Ishikawa (cell line): ENCODE measurements at regions not wholly inside any gene's neighbourhood (a gene's known extent, or its start where the extent isn't known, plus 50 kb on each side); places are given as distances from the start of the nearest gene placed in this dataset.

ENCODE experiments used
- CEBPB ChIP-seq: IDR thresholded peaks from 2 replicates; pipeline ENCODE4 v1.6.1; 2012
- EGR1 ChIP-seq: IDR thresholded peaks from 2 replicates; pipeline ENCODE4 v1.6.1; 2012
- EP300 ChIP-seq: IDR thresholded peaks from 2 replicates; pipeline ENCODE4 v1.6.1; 2012; ENCODE audit warnings: borderline replicate concordance
- FOXM1 ChIP-seq: IDR thresholded peaks from 2 replicates; pipeline ENCODE4 v1.6.1; 2012; ENCODE audit warnings: low read depth, borderline replicate concordance
- NFIC ChIP-seq: IDR thresholded peaks from 2 replicates; pipeline ENCODE4 v1.6.1; 2012
- RAD21 ChIP-seq: IDR thresholded peaks from 2 replicates; pipeline ENCODE4 v1.6.1; 2012; ENCODE audit warnings: low read depth
- TAF1 ChIP-seq: IDR thresholded peaks from 2 replicates; pipeline ENCODE4 v1.6.1; 2012; ENCODE audit warnings: low read depth, mild to moderate bottlenecking
- TCF12 ChIP-seq: IDR thresholded peaks from 2 replicates; pipeline ENCODE4 v1.6.1; 2012; ENCODE audit warnings: low read depth
- YY1 ChIP-seq: IDR thresholded peaks from 2 replicates; pipeline ENCODE4 v1.6.1; 2012; ENCODE audit warnings: low read depth
- ZBTB7A ChIP-seq: IDR thresholded peaks from 2 replicates; pipeline ENCODE4 v1.6.1; 2012; ENCODE audit warnings: low read depth
- TF ChIP-seq, protein P1 (sequence below): IDR thresholded peaks from 2 replicates; pipeline ENCODE4 v1.6.1; 2012; ENCODE audit warnings: low read depth, mild to moderate bottlenecking
- TF ChIP-seq, protein P2 (sequence below): IDR thresholded peaks from 2 replicates; pipeline ENCODE4 v1.6.1; 2012
- TF ChIP-seq, protein P3 (sequence below): IDR thresholded peaks from 2 replicates; pipeline ENCODE4 v1.6.1; 2012

- TF ChIP-seq RAD21 (no peak), CEBPB (no peak), EP300 (no peak), TAF1 (no peak), FOXM1 (no peak), YY1 (no peak), NFIC (no peak), EGR1 (no peak), ZBTB7A (no peak), TCF12 (no peak)
- TF ChIP-seq, protein P1, sequence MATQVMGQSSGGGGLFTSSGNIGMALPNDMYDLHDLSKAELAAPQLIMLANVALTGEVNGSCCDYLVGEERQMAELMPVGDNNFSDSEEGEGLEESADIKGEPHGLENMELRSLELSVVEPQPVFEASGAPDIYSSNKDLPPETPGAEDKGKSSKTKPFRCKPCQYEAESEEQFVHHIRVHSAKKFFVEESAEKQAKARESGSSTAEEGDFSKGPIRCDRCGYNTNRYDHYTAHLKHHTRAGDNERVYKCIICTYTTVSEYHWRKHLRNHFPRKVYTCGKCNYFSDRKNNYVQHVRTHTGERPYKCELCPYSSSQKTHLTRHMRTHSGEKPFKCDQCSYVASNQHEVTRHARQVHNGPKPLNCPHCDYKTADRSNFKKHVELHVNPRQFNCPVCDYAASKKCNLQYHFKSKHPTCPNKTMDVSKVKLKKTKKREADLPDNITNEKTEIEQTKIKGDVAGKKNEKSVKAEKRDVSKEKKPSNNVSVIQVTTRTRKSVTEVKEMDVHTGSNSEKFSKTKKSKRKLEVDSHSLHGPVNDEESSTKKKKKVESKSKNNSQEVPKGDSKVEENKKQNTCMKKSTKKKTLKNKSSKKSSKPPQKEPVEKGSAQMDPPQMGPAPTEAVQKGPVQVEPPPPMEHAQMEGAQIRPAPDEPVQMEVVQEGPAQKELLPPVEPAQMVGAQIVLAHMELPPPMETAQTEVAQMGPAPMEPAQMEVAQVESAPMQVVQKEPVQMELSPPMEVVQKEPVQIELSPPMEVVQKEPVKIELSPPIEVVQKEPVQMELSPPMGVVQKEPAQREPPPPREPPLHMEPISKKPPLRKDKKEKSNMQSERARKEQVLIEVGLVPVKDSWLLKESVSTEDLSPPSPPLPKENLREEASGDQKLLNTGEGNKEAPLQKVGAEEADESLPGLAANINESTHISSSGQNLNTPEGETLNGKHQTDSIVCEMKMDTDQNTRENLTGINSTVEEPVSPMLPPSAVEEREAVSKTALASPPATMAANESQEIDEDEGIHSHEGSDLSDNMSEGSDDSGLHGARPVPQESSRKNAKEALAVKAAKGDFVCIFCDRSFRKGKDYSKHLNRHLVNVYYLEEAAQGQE = no peak
- TF ChIP-seq, protein P2, sequence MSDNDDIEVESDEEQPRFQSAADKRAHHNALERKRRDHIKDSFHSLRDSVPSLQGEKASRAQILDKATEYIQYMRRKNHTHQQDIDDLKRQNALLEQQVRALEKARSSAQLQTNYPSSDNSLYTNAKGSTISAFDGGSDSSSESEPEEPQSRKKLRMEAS = no peak
- TF ChIP-seq, protein P3, sequence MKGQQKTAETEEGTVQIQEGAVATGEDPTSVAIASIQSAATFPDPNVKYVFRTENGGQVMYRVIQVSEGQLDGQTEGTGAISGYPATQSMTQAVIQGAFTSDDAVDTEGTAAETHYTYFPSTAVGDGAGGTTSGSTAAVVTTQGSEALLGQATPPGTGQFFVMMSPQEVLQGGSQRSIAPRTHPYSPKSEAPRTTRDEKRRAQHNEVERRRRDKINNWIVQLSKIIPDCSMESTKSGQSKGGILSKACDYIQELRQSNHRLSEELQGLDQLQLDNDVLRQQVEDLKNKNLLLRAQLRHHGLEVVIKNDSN = no peak
These were observed 862.5 kb downstream of the TBC1D22A start for GRCh38 chr22:47625013-47625385.
